ENCODE measurements at regions not wholly inside any gene's neighbourhood (a gene's known extent, or its start where the extent isn't known, plus 50 kb on each side); places are given as distances from the start of the nearest gene placed in this dataset.
"Not testable (repeated sequence)": the region's sequence is repeated elsewhere in the genome, so short reads cannot be mapped to it uniquely, and the experiment has no call there.

- FAIRE-seq, result no peak
- DNase-seq (ENCODE audit: insufficient read length), result no peak
- TF ChIP-seq POLR2AphosphoS5 (IDR thresholded peaks at IDR 0.05; ENCODE audit: low read depth, low read length), result no peak
- TF ChIP-seq TAF1 (IDR thresholded peaks at IDR 0.05; ENCODE audit: borderline replicate concordance, low read depth, low read length), result no peak
- no peak for TF ChIP-seq POLR2A (IDR thresholded peaks at IDR 0.05; ENCODE audit: low read depth, low read length)
These were observed 101.5 kb upstream of the TSHZ3 start for GRCh38 chr19:31450696-31451095.

- no peak for FAIRE-seq
- no peak for DNase-seq (ENCODE audit: insufficient read length)
- no peak for TF ChIP-seq POLR2A (IDR thresholded peaks at IDR 0.05; ENCODE audit: low read depth, low read length)
- no peak for TF ChIP-seq TAF1 (IDR thresholded peaks at IDR 0.05; ENCODE audit: borderline replicate concordance, low read depth, low read length)
- TF ChIP-seq POLR2AphosphoS5 (IDR thresholded peaks at IDR 0.05; ENCODE audit: low read depth, low read length), result no peak
These were observed 102.6 kb upstream of the TSHZ3 start for GRCh38 chr19:31451686-31452330.

- DNase-seq (ENCODE audit: insufficient read length) (no peak), FAIRE-seq (no peak)
- TF ChIP-seq TAF1 (IDR thresholded peaks at IDR 0.05; ENCODE audit: borderline replicate concordance, low read depth, low read length) (no peak), POLR2A (IDR thresholded peaks at IDR 0.05; ENCODE audit: low read depth, low read length) (no peak), POLR2AphosphoS5 (IDR thresholded peaks at IDR 0.05; ENCODE audit: low read depth, low read length) (no peak)
These were observed 110.2 kb upstream of the TSHZ3 start for GRCh38 chr19:31459430-31459829.

DNA sequence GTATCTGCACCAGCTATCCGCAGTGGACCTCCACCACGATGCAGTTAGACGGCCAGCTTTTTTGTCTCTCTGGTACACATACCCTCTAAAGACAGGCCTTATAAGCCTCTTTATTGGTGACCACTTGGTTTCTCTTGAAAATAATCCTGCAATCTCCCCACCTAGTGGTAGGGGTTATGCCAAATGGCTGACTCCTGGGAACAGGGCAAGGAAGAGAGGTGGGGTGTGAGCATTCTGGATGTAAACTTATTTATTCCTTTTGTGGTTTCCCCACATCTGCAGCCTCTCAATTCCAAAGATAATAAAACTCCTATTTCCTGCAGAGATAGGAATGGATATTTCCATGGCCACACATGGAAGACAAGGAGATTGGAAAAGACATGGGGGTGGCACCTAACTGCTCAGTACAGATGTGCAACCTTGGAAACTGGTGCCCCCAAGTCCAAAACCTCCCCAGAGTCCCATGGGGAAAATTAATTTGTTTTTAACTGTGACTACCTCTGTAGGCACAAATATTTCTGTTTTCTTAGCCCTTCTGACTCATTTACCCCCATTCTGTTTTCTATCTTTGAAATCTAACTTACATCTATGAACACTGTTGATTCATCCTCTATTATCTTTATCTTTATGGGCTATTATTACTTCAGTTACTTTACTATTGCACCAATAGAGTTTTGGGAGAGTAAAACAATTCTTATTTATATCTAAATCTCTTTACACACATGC lies 112.7 kb upstream of the TSHZ3 start:
- FAIRE-seq (no peak), DNase-seq (ENCODE audit: insufficient read length) (no peak)
- TF ChIP-seq TAF1 (IDR thresholded peaks at IDR 0.05; ENCODE audit: borderline replicate concordance, low read depth, low read length) (no peak), POLR2AphosphoS5 (IDR thresholded peaks at IDR 0.05; ENCODE audit: low read depth, low read length) (no peak), POLR2A (IDR thresholded peaks at IDR 0.05; ENCODE audit: low read depth, low read length) (no peak)

- FAIRE-seq, result no peak
These were observed 121.1 kb upstream of the TSHZ3 start for GRCh38 chr19:31470229-31470939.

GRCh38 chr19:31470952-31471351 lies 121.7 kb upstream of the TSHZ3 start:
- TF ChIP-seq POLR2A (IDR thresholded peaks at IDR 0.05; ENCODE audit: low read depth, low read length), result no peak
- no peak for TF ChIP-seq POLR2AphosphoS5 (IDR thresholded peaks at IDR 0.05; ENCODE audit: low read depth, low read length)
- TF ChIP-seq TAF1 (IDR thresholded peaks at IDR 0.05; ENCODE audit: borderline replicate concordance, low read depth, low read length), result no peak
- FAIRE-seq, result no peak
- DNase-seq (ENCODE audit: insufficient read length), result no peak

More at GRCh38 chr19:31470229-31470939, 121.1 kb upstream of the TSHZ3 start:
- TF ChIP-seq POLR2A (IDR thresholded peaks at IDR 0.05; ENCODE audit: low read depth, low read length) (no peak), TAF1 (IDR thresholded peaks at IDR 0.05; ENCODE audit: borderline replicate concordance, low read depth, low read length) (no peak), POLR2AphosphoS5 (IDR thresholded peaks at IDR 0.05; ENCODE audit: low read depth, low read length) (no peak)
- DNase-seq (ENCODE audit: insufficient read length), result no peak

DNA sequence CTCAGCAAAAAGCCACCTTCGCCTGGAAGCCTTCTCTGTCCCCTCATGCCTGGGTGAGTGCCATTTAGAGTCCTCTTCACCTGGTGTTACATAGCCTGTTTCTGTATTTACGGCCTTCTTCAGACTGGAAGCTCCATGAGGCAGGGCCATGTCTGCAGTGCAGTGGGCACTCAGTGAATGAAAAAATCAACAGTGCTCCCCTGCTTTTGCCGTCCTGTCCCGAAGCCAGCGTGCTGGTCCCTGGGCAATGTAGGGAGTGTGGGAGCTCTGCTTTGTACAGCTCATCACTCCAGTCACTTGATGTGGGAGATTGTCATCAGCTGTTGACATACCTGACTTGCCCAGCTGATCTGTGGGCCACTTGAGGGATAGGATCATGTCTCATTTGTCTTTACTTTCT lies 129.0 kb upstream of the TSHZ3 start:
- no peak for FAIRE-seq
- no peak for DNase-seq (ENCODE audit: insufficient read length)
- TF ChIP-seq POLR2AphosphoS5 (IDR thresholded peaks at IDR 0.05; ENCODE audit: low read depth, low read length) (no peak), TAF1 (IDR thresholded peaks at IDR 0.05; ENCODE audit: borderline replicate concordance, low read depth, low read length) (no peak), POLR2A (IDR thresholded peaks at IDR 0.05; ENCODE audit: low read depth, low read length) (no peak)

- no peak for DNase-seq (ENCODE audit: insufficient read length)
- no peak for FAIRE-seq
- TF ChIP-seq TAF1 (IDR thresholded peaks at IDR 0.05; ENCODE audit: borderline replicate concordance, low read depth, low read length), result no peak
- no peak for TF ChIP-seq POLR2A (IDR thresholded peaks at IDR 0.05; ENCODE audit: low read depth, low read length)
- no peak for TF ChIP-seq POLR2AphosphoS5 (IDR thresholded peaks at IDR 0.05; ENCODE audit: low read depth, low read length)
These were observed 134.1 kb upstream of the TSHZ3 start for GRCh38 chr19:31483226-31483857.

GRCh38 chr19:31484858-31485410 lies 135.7 kb upstream of the TSHZ3 start:
- not testable (repeated sequence) for FAIRE-seq; DNase-seq (ENCODE audit: insufficient read length)

- no peak for TF ChIP-seq POLR2A (IDR thresholded peaks at IDR 0.05; ENCODE audit: low read depth, low read length)
- TF ChIP-seq TAF1 (IDR thresholded peaks at IDR 0.05; ENCODE audit: borderline replicate concordance, low read depth, low read length), result no peak
- no peak for TF ChIP-seq POLR2AphosphoS5 (IDR thresholded peaks at IDR 0.05; ENCODE audit: low read depth, low read length)
- DNase-seq (ENCODE audit: insufficient read length) (no peak), FAIRE-seq (no peak)
These were observed 136.2 kb upstream of the TSHZ3 start for GRCh38 chr19:31485472-31485871.

DNA sequence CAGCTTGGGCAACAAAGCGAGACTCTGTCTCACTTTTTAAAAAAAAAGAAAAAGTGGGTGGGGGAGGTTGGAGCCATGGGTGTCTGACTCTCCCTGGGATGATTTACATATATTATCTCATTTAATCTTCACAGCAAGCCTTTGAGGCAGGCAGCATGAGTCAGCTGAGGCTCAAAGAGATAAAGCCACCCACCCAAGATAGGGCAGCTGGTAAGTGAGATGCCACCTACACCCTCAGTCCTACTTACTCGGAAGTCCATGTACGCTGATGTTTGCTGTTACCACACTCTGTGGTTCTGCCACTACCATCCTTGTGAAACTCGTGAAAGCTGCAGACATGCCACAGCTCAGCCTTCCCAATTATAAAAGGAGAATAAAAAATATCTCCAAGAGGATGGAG lies 142.0 kb upstream of the TSHZ3 start:
- no peak for FAIRE-seq
- DNase-seq (ENCODE audit: insufficient read length), result no peak
- TF ChIP-seq TAF1 (IDR thresholded peaks at IDR 0.05; ENCODE audit: borderline replicate concordance, low read depth, low read length) (no peak), POLR2A (IDR thresholded peaks at IDR 0.05; ENCODE audit: low read depth, low read length) (no peak), POLR2AphosphoS5 (IDR thresholded peaks at IDR 0.05; ENCODE audit: low read depth, low read length) (no peak)

All from GM12892 (cell line).